DOHH2 (cell line): ENCODE measurements at regions not wholly inside any gene's neighbourhood (a gene's known extent, or its start where the extent isn't known, plus 50 kb on each side); places are given as distances from the start of the nearest gene placed in this dataset.

Source experiments
- EZH2phosphoT487 ChIP-seq: fragments of 200-600 bp; sonication (generic); IDR thresholded peaks from 2 replicates; pipeline ENCODE4 v1.6.1; 2017; ENCODE audit warnings: borderline replicate concordance, mild to moderate bottlenecking, antibody characterized with exemption, low read length, moderate library complexity, mixed read lengths
- TF ChIP-seq, protein P1 (sequence below): fragments of 200-600 bp; sonication (generic); IDR thresholded peaks from one replicate; pipeline ENCODE4 v1.5.1; 2014; ENCODE audit warnings: antibody characterized with exemption, mild to moderate bottlenecking, low read depth, low read length; ENCODE audit not compliant: poor library complexity, severe bottlenecking

DNA sequence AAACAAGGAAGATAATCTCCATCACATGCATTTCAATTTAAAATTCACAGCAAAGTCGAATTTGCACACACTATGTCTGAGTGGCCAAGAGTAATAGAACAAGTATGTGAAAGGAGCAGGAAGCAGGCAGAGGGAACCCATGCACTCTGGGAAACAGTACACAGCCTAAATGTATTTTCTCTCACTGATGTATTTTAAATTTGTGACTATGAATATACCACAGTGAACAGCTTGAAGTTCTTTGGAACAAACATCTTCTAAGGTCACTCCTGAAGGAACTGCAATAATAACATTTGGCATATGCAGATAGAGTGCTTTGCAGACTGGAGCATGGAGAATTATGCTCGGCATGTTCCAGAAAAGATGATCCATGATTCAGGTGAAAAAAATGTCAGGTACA lies 223.1 kb upstream of the PKN2 start:
- TF ChIP-seq, protein P1, sequence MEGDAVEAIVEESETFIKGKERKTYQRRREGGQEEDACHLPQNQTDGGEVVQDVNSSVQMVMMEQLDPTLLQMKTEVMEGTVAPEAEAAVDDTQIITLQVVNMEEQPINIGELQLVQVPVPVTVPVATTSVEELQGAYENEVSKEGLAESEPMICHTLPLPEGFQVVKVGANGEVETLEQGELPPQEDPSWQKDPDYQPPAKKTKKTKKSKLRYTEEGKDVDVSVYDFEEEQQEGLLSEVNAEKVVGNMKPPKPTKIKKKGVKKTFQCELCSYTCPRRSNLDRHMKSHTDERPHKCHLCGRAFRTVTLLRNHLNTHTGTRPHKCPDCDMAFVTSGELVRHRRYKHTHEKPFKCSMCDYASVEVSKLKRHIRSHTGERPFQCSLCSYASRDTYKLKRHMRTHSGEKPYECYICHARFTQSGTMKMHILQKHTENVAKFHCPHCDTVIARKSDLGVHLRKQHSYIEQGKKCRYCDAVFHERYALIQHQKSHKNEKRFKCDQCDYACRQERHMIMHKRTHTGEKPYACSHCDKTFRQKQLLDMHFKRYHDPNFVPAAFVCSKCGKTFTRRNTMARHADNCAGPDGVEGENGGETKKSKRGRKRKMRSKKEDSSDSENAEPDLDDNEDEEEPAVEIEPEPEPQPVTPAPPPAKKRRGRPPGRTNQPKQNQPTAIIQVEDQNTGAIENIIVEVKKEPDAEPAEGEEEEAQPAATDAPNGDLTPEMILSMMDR: no peak
- TF ChIP-seq EZH2phosphoT487: no peak
